ENCODE measurements at regions not wholly inside any gene's neighbourhood (a gene's known extent, or its start where the extent isn't known, plus 50 kb on each side); places are given as distances from the start of the nearest gene placed in this dataset.

DNA sequence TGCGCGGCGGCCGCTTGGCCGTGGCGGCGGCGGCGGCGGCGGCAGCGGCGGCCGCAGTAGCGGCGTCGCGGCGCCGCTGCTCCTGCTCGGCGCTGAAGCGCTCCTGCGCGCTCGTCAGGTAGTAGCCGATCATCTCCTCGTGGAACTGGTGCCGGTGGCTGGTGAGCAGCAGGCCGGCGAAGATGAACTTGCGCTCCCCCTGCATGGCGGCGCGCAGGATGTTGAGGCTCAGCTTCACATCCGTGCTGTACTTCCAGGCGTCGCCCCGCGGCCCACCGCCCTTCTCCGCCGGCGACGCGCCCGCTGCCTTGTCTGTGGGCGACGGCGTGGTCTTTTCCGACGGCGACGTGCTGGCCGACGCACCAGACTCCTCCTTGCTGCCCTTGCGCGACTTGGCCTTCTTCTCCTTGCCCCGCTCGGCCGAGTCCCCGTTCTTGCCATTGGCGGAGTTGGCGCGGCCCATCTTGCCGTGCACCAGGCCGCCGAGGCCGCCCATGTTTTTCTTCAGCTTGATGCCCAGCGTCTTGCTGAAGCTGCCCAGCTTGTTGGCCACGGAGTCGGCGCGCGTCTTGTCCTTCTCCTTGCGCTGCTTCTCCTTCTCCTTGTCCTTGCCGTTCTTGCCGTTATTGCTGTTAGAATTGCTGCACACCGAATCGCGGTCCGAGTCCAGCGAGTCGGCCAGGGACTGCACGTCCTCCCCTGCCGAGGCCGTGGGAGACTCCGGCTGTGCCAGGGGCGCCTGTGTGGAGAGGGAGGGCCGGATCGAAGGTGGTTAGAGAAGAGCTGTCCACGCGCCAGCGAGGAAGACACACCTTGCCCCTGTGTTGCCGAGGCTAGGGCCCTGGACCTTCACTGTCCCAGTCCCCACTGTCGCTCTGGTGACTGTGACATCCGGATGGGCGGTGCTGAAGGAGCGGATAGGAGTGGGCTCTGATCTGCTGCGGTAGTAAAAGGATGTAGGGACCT is 157.6 kb downstream of the KLF13 start:
- 62 to 81% methylated on average over 78 to 90 of the region's 100 CpGs for WGBS, 2 experiments (ENCODE audit: insufficient coverage in 2 of 2)
- H3K4me3 ChIP-seq (ENCODE audit: extremely low read depth, insufficient read depth, low read length, poor library complexity, severe bottlenecking), result no peak overlapping the region
- H3K4me1 ChIP-seq (ENCODE audit: control insufficient read depth, insufficient read depth, low read length, poor library complexity, severe bottlenecking), result peaks cover 3% of the 10 kb centered on the region
- H3K36me3 ChIP-seq (ENCODE audit: control insufficient read depth, insufficient read depth, low read length), result no peaks in the 10 kb centered on the region
- H3K9me3 ChIP-seq (ENCODE audit: control insufficient read depth, low read length), result peaks cover 7% of the 10 kb centered on the region
- no peak overlapping the region for H3K27ac ChIP-seq (ENCODE audit: low read depth, low read length, severe bottlenecking)

DNA sequence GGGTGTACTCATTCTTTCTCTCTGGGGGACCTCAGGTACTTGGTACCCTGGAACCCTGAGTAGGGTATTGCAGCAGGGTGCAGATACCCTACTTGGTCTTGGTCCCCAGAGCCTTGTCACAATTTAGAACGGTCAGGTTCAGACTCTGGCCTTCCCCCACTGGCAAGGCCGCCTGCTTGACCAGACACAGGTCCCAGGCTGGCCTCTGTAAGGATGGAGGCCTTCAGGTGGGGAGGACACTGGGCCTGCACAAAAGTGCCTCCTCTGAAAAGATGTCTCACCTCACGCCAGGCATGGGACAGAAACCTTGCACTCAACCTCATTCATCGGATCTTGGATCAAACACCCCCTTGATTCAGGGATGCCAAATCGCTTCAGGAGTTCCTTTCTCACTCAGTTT is 158.4 kb downstream of the KLF13 start:
- peaks cover 7% of the 10 kb centered on the region for H3K9me3 ChIP-seq (ENCODE audit: control insufficient read depth, low read length)
- no peak overlapping the region for H3K27ac ChIP-seq (ENCODE audit: low read depth, low read length, severe bottlenecking)
- no peaks in the 10 kb centered on the region for H3K36me3 ChIP-seq (ENCODE audit: control insufficient read depth, insufficient read depth, low read length)
- peaks cover 3% of the 10 kb centered on the region for H3K4me1 ChIP-seq (ENCODE audit: control insufficient read depth, insufficient read depth, low read length, poor library complexity, severe bottlenecking)
- no peak overlapping the region for H3K4me3 ChIP-seq (ENCODE audit: extremely low read depth, insufficient read depth, low read length, poor library complexity, severe bottlenecking)
- WGBS, 2 experiments (ENCODE audit: insufficient coverage in 2 of 2), result 91 to 97% methylated on average over 3 to 5 of the region's 5 CpGs

DNA sequence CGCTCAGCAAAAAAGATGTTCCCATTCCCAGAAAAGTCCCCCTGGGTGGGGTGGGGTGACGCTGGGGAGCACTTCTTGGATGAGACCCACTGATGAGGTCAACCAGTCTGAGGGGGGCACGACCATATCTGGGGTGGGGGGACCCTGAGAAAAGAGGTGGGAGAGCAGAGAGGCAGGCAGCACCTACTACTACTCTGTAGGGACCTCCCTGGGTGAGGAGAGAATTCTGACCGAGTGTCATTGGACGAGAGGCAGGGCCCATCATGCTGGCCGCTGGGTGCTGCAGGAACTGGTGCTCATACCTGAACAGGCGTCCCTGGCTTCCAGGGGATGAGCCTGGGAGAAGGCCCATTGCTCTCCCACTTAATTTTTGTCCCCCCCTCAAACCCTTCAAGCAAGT is 158.8 kb downstream of the KLF13 start:
- H3K4me3 ChIP-seq (ENCODE audit: extremely low read depth, insufficient read depth, low read length, poor library complexity, severe bottlenecking), result no peak overlapping the region
- WGBS, 2 experiments (ENCODE audit: insufficient coverage in 2 of 2), result 94 to 98% methylated on average over 4 to 6 of the region's 7 CpGs
- H3K9me3 ChIP-seq (ENCODE audit: control insufficient read depth, low read length), result peaks cover 7% of the 10 kb centered on the region
- no peaks in the 10 kb centered on the region for H3K36me3 ChIP-seq (ENCODE audit: control insufficient read depth, insufficient read depth, low read length)
- no peak overlapping the region for H3K27ac ChIP-seq (ENCODE audit: low read depth, low read length, severe bottlenecking)
- peaks cover 3% of the 10 kb centered on the region for H3K4me1 ChIP-seq (ENCODE audit: control insufficient read depth, insufficient read depth, low read length, poor library complexity, severe bottlenecking)

DNA sequence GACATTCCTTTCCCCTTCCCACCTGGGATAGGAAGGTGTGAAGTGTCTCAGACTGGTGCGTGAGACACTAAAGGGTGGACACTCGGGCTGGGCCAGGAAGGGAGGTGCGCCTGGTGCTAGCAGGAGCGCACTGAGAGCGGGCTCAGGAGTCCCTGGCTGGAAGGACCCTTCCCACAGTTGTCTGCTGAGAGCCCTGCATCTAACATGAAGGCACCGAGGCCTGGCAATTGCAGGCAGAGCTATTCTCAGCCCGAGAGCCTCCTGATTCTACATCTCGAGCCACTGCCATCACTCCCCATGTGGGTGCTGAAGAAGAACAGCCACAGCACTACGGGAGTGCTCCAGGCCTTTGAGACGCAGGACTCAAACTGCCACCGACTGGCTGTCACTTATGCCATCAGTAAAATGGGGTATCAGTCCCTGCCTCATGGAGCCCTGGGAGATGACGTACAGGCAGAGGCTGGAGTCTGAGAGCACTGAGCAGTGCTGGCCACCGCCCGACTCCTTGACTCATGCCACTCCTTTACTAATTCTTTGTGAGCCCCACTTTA is 159.4 kb downstream of the KLF13 start:
- whole genome bisulfite sequencing, 2 experiments (ENCODE audit: insufficient coverage in 2 of 2), result 91 to 92% methylated on average over 12 to 13 of the region's 14 CpGs
- no peak overlapping the region for H3K27ac ChIP-seq (ENCODE audit: low read depth, low read length, severe bottlenecking)
- H3K4me1 ChIP-seq (ENCODE audit: control insufficient read depth, insufficient read depth, low read length, poor library complexity, severe bottlenecking), result peaks cover 3% of the 10 kb centered on the region
- peaks cover 10% of the 10 kb centered on the region for H3K9me3 ChIP-seq (ENCODE audit: control insufficient read depth, low read length)
- H3K4me3 ChIP-seq (ENCODE audit: extremely low read depth, insufficient read depth, low read length, poor library complexity, severe bottlenecking), result no peak overlapping the region
- no peaks in the 10 kb centered on the region for H3K36me3 ChIP-seq (ENCODE audit: control insufficient read depth, insufficient read depth, low read length)

DNA sequence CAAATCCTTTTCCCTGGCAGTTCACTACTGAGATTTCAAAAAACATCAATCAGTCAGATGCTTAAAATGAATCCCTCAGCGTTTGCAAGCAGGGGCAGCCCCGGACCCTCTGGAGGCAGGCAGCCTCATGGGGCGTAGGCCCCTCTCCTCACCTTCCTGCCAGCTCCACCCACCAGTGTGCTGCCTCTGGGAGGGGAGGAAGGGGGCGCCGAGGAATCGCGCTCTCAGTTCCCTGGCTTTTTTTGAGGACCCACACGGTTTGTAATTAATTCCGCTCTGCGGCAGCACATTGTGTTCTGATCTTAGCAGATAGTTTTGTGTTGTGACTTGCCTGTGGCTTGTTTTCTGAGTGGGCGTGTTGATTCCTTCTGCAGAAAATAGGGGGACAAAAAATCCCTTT is 159.9 kb downstream of the KLF13 start:
- Histone ChIP-seq H3K4me1 (ENCODE audit: control insufficient read depth, insufficient read depth, low read length, poor library complexity, severe bottlenecking) (peaks cover 3% of the 10 kb centered on the region), H3K9me3 (ENCODE audit: control insufficient read depth, low read length) (peaks cover 13% of the 10 kb centered on the region), H3K36me3 (ENCODE audit: control insufficient read depth, insufficient read depth, low read length) (no peaks in the 10 kb centered on the region), H3K27ac (ENCODE audit: low read depth, low read length, severe bottlenecking) (no peak overlapping the region), H3K4me3 (ENCODE audit: extremely low read depth, insufficient read depth, low read length, poor library complexity, severe bottlenecking) (no peak overlapping the region)
- 52 to 100% methylated on average over 2 to 4 of the region's 11 CpGs for WGBS, 2 experiments (ENCODE audit: insufficient coverage in 2 of 2)

DNA sequence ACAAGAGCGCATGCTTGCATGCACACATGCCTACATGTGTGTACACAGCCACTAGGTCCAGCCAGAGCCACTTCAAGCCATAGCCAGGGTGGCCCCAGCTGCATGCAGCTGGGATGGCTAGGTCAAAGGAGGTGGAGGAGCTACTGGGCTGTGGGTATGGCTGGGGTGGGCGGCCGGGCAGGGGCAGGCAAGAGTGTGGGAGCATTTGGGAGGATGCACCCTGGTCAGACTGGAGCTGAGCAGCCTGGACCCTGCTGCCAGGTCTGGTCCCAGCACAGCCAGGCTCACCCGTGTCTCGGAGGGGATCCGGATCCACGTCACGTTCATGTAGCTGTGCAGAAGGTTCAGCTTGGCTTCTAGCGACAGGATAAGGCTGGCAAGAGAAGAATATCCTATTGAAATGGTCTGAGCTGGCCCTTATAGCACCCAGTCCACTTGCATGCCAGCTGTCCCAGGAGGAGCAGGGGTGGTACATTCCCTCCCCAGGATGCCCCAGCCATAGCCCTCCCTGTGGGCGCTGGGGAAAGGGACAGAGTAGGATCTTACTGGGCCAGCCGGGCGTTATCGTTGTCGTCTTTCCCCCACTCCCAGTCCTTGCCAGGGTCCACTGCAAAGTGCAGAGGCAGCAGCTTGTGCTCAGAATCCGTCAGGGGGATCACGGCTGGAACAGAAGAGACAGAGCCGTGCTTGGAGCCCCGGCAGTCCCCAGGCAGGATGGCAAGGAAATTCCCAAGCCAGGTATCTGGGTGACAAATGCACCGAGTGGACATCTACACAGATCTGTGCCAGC is 160.5 kb downstream of the KLF13 start:
- Histone ChIP-seq H3K4me1 (ENCODE audit: control insufficient read depth, insufficient read depth, low read length, poor library complexity, severe bottlenecking) (peaks cover 3% of the 10 kb centered on the region), H3K36me3 (ENCODE audit: control insufficient read depth, insufficient read depth, low read length) (no peaks in the 10 kb centered on the region), H3K4me3 (ENCODE audit: extremely low read depth, insufficient read depth, low read length, poor library complexity, severe bottlenecking) (no peak overlapping the region), H3K9me3 (ENCODE audit: control insufficient read depth, low read length) (peaks cover 19% of the 10 kb centered on the region), H3K27ac (ENCODE audit: low read depth, low read length, severe bottlenecking) (no peak overlapping the region)
- WGBS, 2 experiments (ENCODE audit: insufficient coverage in 2 of 2), result 89 to 94% methylated on average over 11 to 18 of the region's 19 CpGs

DNA sequence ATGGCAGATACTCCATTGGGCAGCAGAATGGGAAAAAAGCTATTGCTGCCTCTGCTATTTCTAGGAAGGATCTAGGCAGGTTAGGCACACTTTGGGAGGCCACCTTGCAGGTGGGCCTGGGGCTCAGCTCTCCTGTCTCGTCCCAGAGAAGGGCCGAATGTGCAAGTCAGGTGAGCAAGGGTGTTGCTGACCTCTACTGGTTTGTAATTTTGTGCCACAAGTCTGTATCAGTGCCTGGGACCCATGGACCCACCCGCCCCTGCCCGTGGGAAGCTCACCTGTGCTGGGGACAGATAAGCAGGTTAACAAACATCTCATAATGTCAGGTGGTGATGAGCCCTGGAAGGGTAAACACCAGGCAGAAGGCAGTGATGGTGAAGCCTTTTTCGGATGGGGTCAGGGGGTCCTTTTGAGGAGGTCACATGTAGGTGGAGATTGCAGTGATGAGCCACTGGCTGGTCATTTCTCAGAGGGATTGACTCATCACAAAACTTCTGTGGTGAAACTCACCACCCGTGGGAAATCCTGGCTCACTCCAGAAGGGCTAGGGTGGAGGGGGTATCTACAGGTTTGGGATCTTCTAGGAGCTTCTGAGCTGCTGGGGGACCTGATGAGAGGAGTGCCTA is 161.3 kb downstream of the KLF13 start:
- Histone ChIP-seq H3K4me1 (ENCODE audit: control insufficient read depth, insufficient read depth, low read length, poor library complexity, severe bottlenecking) (peaks cover 3% of the 10 kb centered on the region), H3K27ac (ENCODE audit: low read depth, low read length, severe bottlenecking) (no peak overlapping the region), H3K4me3 (ENCODE audit: extremely low read depth, insufficient read depth, low read length, poor library complexity, severe bottlenecking) (no peak overlapping the region), H3K36me3 (ENCODE audit: control insufficient read depth, insufficient read depth, low read length) (no peaks in the 10 kb centered on the region), H3K9me3 (ENCODE audit: control insufficient read depth, low read length) (peaks cover 20% of the 10 kb centered on the region)
- 69 to 85% methylated on average over 5 of the region's 6 CpGs for WGBS, 2 experiments (ENCODE audit: insufficient coverage in 2 of 2)

DNA sequence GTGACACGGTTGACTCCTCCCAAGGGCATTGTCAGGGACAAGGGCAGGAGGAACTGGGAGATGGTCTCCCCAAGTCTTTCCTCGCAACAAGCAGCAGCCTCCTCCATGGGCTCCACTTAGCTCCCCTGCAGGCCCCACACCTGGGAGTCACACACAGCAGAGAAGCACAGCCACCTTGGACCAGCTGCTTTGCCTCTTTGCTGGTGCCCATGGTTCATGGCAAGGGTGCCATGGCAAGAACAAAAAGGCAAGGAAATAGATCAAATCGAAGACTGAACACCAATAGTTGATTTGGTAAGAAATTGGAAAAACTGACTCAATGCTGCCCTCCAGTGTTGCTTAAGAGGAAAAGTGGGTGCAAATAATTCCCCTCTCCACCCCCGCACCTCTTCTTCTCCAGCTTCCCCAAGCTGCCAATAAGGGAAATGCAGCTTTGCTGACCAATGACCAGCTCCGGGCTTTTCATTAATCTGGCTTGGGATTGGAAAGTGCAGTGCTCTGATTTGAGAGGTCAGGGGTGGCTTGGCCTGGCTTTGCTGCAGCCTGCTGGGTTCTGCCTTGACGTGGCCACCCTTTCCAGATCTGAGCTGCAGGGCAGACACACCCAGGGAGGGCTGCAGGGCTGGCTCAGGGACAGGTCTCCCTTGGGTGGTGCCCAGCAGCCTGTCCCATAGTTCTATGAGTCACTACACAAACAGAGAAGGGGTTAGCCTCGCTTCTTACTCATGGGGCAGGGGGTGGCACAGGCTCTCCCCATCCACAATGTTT is 162.0 kb downstream of the KLF13 start:
- 60 to 77% methylated on average over 5 to 6 of the region's 7 CpGs for WGBS, 2 experiments (ENCODE audit: insufficient coverage in 2 of 2)
- H3K27ac ChIP-seq (ENCODE audit: low read depth, low read length, severe bottlenecking), result no peak overlapping the region
- no peak overlapping the region for H3K4me3 ChIP-seq (ENCODE audit: extremely low read depth, insufficient read depth, low read length, poor library complexity, severe bottlenecking)
- H3K36me3 ChIP-seq (ENCODE audit: control insufficient read depth, insufficient read depth, low read length), result no peaks in the 10 kb centered on the region
- H3K9me3 ChIP-seq (ENCODE audit: control insufficient read depth, low read length), result peaks cover 20% of the 10 kb centered on the region
- peaks cover 3% of the 10 kb centered on the region for H3K4me1 ChIP-seq (ENCODE audit: control insufficient read depth, insufficient read depth, low read length, poor library complexity, severe bottlenecking)

DNA sequence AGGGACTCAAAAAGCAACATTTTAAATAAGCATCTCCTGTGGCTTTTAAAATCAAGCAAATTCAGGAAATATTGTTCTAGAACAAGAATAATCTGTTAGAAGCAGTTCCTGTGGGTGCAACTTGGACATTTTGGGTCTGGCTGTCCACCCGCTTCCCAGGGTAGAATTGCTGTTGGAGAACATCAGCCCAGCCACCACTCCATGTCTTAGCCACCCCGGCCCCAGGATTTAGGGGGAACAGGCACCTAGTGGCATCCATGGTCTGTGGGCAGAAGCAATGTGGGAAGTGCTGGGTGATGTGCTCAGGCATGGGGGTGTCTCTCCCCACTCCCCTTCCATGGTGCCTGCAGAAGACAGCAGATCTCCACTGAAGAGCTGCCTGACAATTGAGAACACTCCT is 162.6 kb downstream of the KLF13 start:
- WGBS, 2 experiments (ENCODE audit: insufficient coverage in 2 of 2), result 100% methylated on average over 1 of the region's 2 CpGs; no CpG with 5 or more reads in 1 of the 2 experiments
- Histone ChIP-seq H3K4me3 (ENCODE audit: extremely low read depth, insufficient read depth, low read length, poor library complexity, severe bottlenecking) (no peak overlapping the region), H3K36me3 (ENCODE audit: control insufficient read depth, insufficient read depth, low read length) (no peaks in the 10 kb centered on the region), H3K9me3 (ENCODE audit: control insufficient read depth, low read length) (peaks cover 17% of the 10 kb centered on the region), H3K27ac (ENCODE audit: low read depth, low read length, severe bottlenecking) (no peak overlapping the region), H3K4me1 (ENCODE audit: control insufficient read depth, insufficient read depth, low read length, poor library complexity, severe bottlenecking) (peaks cover 3% of the 10 kb centered on the region)

All from mesodermal cell (in vitro differentiated cells).